IMR-90 (cell line): ENCODE measurements at regions not wholly inside any gene's neighbourhood (a gene's known extent, or its start where the extent isn't known, plus 50 kb on each side); places are given as distances from the start of the nearest gene placed in this dataset.

Source experiments
- ATAC-seq: fragments of 200-7000 bp; cut with Tn5 transposase; 2 replicates; pipeline ENCODE4 v1.9.1; 2020; ENCODE audit warnings: low read depth, mild to moderate bottlenecking, moderate library complexity
- BruUV-seq: library from RNA; stranded (reverse); fragments of 400-500 nt; replicated peaks from 2 replicates; lab custom pipeline; 2021; lab: Mats Ljungman, UMichigan
- CTCF ChIA-PET: fragments of 300-600 bp; formaldehyde crosslinking; extraction: SDS; loops from one replicate; lab custom pipeline; 2021; ENCODE audit warnings: antibody characterized with exemption; lab: Yijun Ruan, JAX
- POLR2A ChIA-PET: fragments of 300-600 bp; sonication (Branson Sonifier 250); formaldehyde crosslinking; loops from one replicate; lab custom pipeline; 2022; ENCODE audit warnings: antibody characterized with exemption; ENCODE audit not compliant: unreplicated experiment; lab: Charles Lee
- DNase-seq: peaks from one replicate; pipeline ENCODE4 v3.0.0; 2013
- H2AFZ ChIP-seq: replicated peaks from 2 replicates; pipeline ENCODE3; 2013; ENCODE audit warnings: low read length, mild to moderate bottlenecking; ENCODE audit not compliant: poor library complexity
- H2AK5ac ChIP-seq: 2 replicates; pipeline ENCODE4 v1.6.1; 2013; ENCODE audit warnings: low read depth, low read length, inconsistent platforms
- H2AK9ac ChIP-seq: replicated peaks from 2 replicates; pipeline ENCODE3; 2013; ENCODE audit warnings: mild to moderate bottlenecking, low read depth, low read length, moderate library complexity; ENCODE audit not compliant: poor library complexity
- H2BK120ac ChIP-seq: 2 replicates; pipeline ENCODE4 v1.6.1; 2013; ENCODE audit warnings: low read depth, low read length, inconsistent platforms
- H2BK15ac ChIP-seq: 3 replicates; pipeline ENCODE4 v1.6.1; 2013; ENCODE audit warnings: low read depth, low read length, inconsistent platforms
- H2BK20ac ChIP-seq: 2 replicates; pipeline ENCODE4 v1.6.1; 2013; ENCODE audit warnings: low read depth, mild to moderate bottlenecking, inconsistent platforms, low read length, moderate library complexity
- H2BK5ac ChIP-seq: 2 replicates; pipeline ENCODE4 v1.6.1; 2013; ENCODE audit warnings: mild to moderate bottlenecking, low read depth, low read length, inconsistent platforms; ENCODE audit not compliant: poor library complexity, severe bottlenecking
- H3K14ac ChIP-seq: replicated peaks from 2 replicates; pipeline ENCODE4 v1.6.1; 2013; ENCODE audit warnings: low read depth, low read length, inconsistent platforms
- H3K18ac ChIP-seq: 2 replicates; pipeline ENCODE4 v1.6.1; 2013; ENCODE audit warnings: low read depth, low read length, control low read depth
- H3K23ac ChIP-seq: 2 replicates; pipeline ENCODE4 v1.6.1; 2013; ENCODE audit warnings: low read depth, low read length, inconsistent platforms
- H3K27ac ChIP-seq: 2 replicates; pipeline ENCODE4 v1.5.1; 2013; ENCODE audit warnings: mild to moderate bottlenecking, control low read depth, low read length; ENCODE audit not compliant: insufficient read depth
- H3K27me3 ChIP-seq: 2 replicates; pipeline ENCODE4 v1.6.1; 2013; ENCODE audit warnings: low read length; ENCODE audit not compliant: control insufficient read depth, insufficient read depth
- H3K36me3 ChIP-seq: 2 replicates; pipeline ENCODE4 v1.6.1; 2013; ENCODE audit warnings: low read length, mixed read lengths; ENCODE audit not compliant: control insufficient read depth, insufficient read depth
- H3K4ac ChIP-seq: 2 replicates; pipeline ENCODE4 v1.6.1; 2013; ENCODE audit warnings: low read depth, low read length, inconsistent platforms
- H3K4me1 ChIP-seq: 2 replicates; pipeline ENCODE4 v1.6.1; 2013; ENCODE audit warnings: low read length, mixed read lengths; ENCODE audit not compliant: control insufficient read depth, insufficient read depth
- H3K4me2 ChIP-seq: 2 replicates; pipeline ENCODE4 v1.6.1; 2013; ENCODE audit warnings: low read depth, mild to moderate bottlenecking, control low read depth, low read length, moderate library complexity
- H3K4me3 ChIP-seq: 2 replicates; pipeline ENCODE4 v1.5.1; 2013; ENCODE audit warnings: low read depth, mild to moderate bottlenecking, control low read depth, low read length, moderate library complexity; ENCODE audit not compliant: insufficient read depth
- H3K56ac ChIP-seq: 2 replicates; pipeline ENCODE4 v1.6.1; 2013; ENCODE audit warnings: low read length, inconsistent platforms; ENCODE audit not compliant: insufficient read depth; ENCODE audit errors: extremely low read depth
- H3K79me1 ChIP-seq, 2 experiments: 2 replicates each; pipeline ENCODE4 v1.6.1; 2013; ENCODE audit warnings: low read length in 2 of 2, inconsistent platforms in 1 of 2, low read depth in 1 of 2
- H3K9ac ChIP-seq: 2 replicates; pipeline ENCODE4 v1.6.1; 2013; ENCODE audit warnings: low read depth, low read length, control low read depth
- H3K9me1 ChIP-seq: 2 replicates; pipeline ENCODE4 v1.6.1; 2013; ENCODE audit warnings: low read length, inconsistent platforms; ENCODE audit not compliant: insufficient read depth
- H3K9me3 ChIP-seq: 2 replicates; pipeline ENCODE4 v1.6.1; 2013; ENCODE audit warnings: low read length; ENCODE audit not compliant: control insufficient read depth, insufficient read depth
- H4K20me1 ChIP-seq: 2 replicates; pipeline ENCODE4 v1.6.1; 2013; ENCODE audit warnings: low read length, inconsistent platforms; ENCODE audit not compliant: insufficient read depth
- H4K5ac ChIP-seq: 2 replicates; pipeline ENCODE4 v1.6.1; 2013; ENCODE audit warnings: mild to moderate bottlenecking, low read depth, low read length, control low read depth
- H4K8ac ChIP-seq, 2 experiments: 2 replicates each; pipeline ENCODE4 v1.6.1; 2013; ENCODE audit warnings: low read depth in 2 of 2, low read length in 2 of 2, control low read depth in 1 of 2, inconsistent platforms in 1 of 2
- H4K91ac ChIP-seq: 2 replicates; pipeline ENCODE4 v1.6.1; 2013; ENCODE audit warnings: low read depth, low read length, inconsistent platforms; ENCODE audit not compliant: insufficient read depth
- FOS ChIP-seq: fragments of 150-350 bp; IDR thresholded peaks from 2 replicates; pipeline ENCODE4 v1.6.1; 2016; ENCODE audit warnings: low read depth, low read length
- MAZ ChIP-seq: IDR thresholded peaks from 2 replicates; pipeline ENCODE4 v1.6.1; 2012; ENCODE audit warnings: low read depth, mild to moderate bottlenecking, low read length, improper control_type of control experiment, moderate library complexity, borderline replicate concordance
- MXI1 ChIP-seq: IDR thresholded peaks from 2 replicates; pipeline ENCODE4 v1.6.1; 2012; ENCODE audit warnings: low read depth, mild to moderate bottlenecking, low read length, moderate library complexity, borderline replicate concordance
- RCOR1 ChIP-seq: IDR thresholded peaks from 2 replicates; pipeline ENCODE4 v1.6.1; 2012; ENCODE audit warnings: mild to moderate bottlenecking, low read length, improper control_type of control experiment; ENCODE audit not compliant: insufficient replicate concordance
- WGBS, 2 experiments: methylation state at CpG; one replicate each; pipeline versions ENCODE4 v1.1.5 to v1.1.7; 2013; ENCODE audit warnings: missing lambda C conversion rate in 2 of 2; ENCODE audit not compliant: insufficient read length in 1 of 2; ENCODE audit errors: extremely low coverage in 2 of 2; 5-methylcytosine and 5-hydroxymethylcytosine counted together
- dilution Hi-C: fragments of 300-500 bp; cut with HindIII; formaldehyde crosslinking; loops from one replicate; pipeline ENCODE4 v1.14.3; 2018; ENCODE audit warnings: low sequenced_read_pairs; ENCODE audit not compliant: unreplicated experiment
- in situ Hi-C: fragments of 300-500 bp; cut with MboI; formaldehyde crosslinking; loops from 3 replicates; pipeline ENCODE4 v1.14.3; 2019; ENCODE audit warnings: low sequenced_read_pairs, inconsistent platforms, mixed read lengths
- intact Hi-C: fragments of 100-400 bp; cut with micrococcal nuclease; formaldehyde crosslinking; loops from 2 replicates; pipeline ENCODE4 v1.10.0; 2022

- H4K91ac ChIP-seq = no peak overlapping the region
- ATAC-seq (no peak), DNase-seq (no peak)
- no peak overlapping the region for H4K8ac ChIP-seq
- H3K4me2 ChIP-seq = no peak overlapping the region
- H4K5ac ChIP-seq = no peak overlapping the region
- TF ChIP-seq RCOR1 = no peak
- TF ChIP-seq MXI1 = no peak
- no peak for TF ChIP-seq FOS
- no peak for TF ChIP-seq MAZ
- in situ Hi-C loops (loop anchor here (25.0 kb wide), 1 partner anchor 181 kb away; no protein-coding TSS in a partner anchor), dilution Hi-C loops (no loop called here), intact Hi-C loops (no loop called here)
- H3K27me3 ChIP-seq = no peaks in the 10 kb centered on the region
- no peak overlapping the region for H2AFZ ChIP-seq
- H4K20me1 ChIP-seq = no peaks in the 10 kb centered on the region
- no peak overlapping the region for H3K23ac ChIP-seq
- H3K79me1 ChIP-seq = no peaks in the 10 kb centered on the region
- no peak overlapping the region for H2BK5ac ChIP-seq
- no peak overlapping the region for H2BK120ac ChIP-seq
- H2BK20ac ChIP-seq = no peak overlapping the region
- no peak overlapping the region for H3K4me3 ChIP-seq
- WGBS, 2 experiments = no CpG with 5 or more reads among the region's 1 CpG
- H3K14ac ChIP-seq = no peak overlapping the region
- H3K18ac ChIP-seq = no peak overlapping the region
- ChIA-PET CTCF (no interaction called here), POLR2A (no interaction called here)
- peaks cover 23% of the 10 kb centered on the region for H3K9me3 ChIP-seq
- BruUV-seq = no TSS peak
- no peak overlapping the region for H3K27ac ChIP-seq
- H3K56ac ChIP-seq = no peak overlapping the region
- no peaks in the 10 kb centered on the region for H3K9me1 ChIP-seq
- H2AK5ac ChIP-seq = no peak overlapping the region
- H3K4me1 ChIP-seq = no peaks in the 10 kb centered on the region
- H3K36me3 ChIP-seq = no peaks in the 10 kb centered on the region
- no peak overlapping the region for H2AK9ac ChIP-seq
- H2BK15ac ChIP-seq = no peak overlapping the region
- no peak overlapping the region for H3K9ac ChIP-seq
- no peak overlapping the region for H3K4ac ChIP-seq
Measured at GRCh38 chr16:35906440-35906839, 2447.0 kb downstream of the TP53TG3F start.
